NCI-H82 treated with DMSO at 0.1 percent for 48 hours (cell line): ENCODE measurements at regions not wholly inside any gene's neighbourhood (a gene's known extent, or its start where the extent isn't known, plus 50 kb on each side); places are given as distances from the start of the nearest gene placed in this dataset.

Experiments used
- DNase-seq: peaks from one replicate; lab custom pipeline; 2025; ENCODE audit not compliant: unreplicated experiment; lab: John Stamatoyannopoulos, UW

DNA sequence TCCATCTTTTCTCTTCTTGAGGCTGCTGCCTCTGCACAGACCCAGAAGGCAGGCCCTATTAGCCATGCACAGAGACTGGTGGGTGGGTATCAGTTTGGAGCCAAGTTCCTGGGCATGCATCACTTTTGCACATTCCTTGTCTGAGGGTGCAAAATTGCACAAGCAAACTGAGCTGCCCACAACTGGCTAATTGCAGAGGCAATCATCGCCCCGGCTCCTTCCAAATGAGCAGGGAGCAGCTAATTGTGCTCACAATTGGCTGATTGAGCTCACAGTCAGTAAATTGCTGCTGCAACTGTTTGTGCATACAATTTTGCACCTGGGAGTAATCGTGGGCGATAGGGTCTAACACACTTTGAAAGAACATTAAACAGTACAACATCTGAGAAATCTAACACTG, 511.4 kb downstream of the DHX35 start:
- no peak for DNase-seq

DNA sequence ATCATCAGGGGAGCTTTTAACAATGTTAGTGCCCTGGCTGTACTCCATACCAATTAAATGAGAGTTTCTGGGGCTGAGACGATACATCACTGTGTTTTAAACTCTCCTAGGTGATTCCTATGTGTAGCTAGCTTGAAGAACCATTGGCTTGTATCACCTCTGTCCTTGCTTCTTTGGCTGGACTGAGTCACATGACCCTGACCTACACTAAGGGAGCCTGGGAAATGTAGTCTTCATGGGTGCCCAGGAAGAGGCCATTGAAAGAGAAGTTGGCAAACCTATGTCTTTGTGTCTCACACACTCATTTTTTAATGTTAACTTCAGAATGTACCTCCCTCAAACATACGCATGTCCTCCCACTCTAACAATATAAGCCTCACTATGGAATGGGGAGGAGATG, 506.6 kb downstream of the DHX35 start:
- no peak for DNase-seq

DNA sequence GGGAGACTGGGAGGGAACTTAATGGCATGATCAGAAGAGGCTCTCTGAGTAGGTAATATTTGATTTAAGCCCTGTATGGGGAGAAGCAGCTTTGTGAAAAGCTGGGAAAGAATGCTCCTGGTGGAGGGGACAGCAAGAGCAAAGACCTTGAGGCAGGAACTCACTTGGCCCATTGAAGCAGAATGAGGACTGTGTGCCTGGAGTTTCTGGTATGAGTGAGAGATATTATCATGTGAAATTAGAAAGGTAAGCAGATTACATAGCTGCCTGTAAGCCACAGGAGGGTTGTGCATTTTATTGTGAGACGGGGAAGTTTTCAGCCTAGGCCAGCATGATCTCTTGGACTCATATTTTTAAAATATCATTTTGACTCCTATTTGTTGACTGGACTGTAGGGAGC, 502.1 kb downstream of the DHX35 start:
- no peak for DNase-seq

DNA sequence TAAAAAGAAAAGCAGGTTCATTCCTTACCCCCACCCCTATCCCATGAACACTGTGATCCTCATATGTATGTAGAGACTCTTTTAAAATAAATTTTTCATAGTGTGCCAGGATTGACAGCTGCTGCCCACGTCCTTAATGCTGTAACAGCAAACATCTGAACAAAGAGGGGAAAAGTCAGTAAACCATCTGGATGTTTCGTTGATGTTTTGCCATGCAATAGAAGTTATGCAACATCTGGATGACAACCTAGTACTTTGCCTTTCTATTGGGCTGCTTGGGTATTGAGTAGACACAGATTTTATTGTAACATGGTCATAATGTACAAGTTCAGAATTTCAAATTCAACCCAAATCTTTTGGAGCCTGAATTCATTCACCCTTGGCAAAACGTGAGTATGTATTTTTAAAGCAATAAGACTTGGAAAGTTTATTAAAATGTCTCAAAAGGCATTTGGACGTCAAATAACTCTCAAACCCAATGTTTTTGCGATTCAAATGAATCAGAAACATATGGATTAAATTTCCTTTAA, 500.3 kb downstream of the DHX35 start:
- no peak for DNase-seq

DNA sequence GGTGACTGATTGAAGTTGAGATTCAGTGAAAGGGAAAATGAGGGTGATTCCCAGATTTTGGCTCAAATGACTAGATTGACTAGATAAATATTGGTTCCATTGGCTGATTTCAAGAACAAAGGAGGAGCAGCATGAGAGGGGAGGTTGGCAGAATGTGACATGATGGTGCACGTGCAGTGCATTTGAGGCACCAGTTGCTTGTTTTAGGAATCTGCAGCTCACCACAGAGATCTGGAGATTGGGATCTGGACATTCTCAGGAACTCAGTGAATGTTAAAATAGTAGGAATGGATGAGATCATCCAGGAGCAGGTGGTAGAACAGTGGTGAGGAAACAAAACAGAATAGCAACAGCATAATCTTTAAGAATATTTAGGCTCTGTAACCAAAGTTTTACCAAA, 496.3 kb downstream of the DHX35 start:
- no peak for DNase-seq

DNA sequence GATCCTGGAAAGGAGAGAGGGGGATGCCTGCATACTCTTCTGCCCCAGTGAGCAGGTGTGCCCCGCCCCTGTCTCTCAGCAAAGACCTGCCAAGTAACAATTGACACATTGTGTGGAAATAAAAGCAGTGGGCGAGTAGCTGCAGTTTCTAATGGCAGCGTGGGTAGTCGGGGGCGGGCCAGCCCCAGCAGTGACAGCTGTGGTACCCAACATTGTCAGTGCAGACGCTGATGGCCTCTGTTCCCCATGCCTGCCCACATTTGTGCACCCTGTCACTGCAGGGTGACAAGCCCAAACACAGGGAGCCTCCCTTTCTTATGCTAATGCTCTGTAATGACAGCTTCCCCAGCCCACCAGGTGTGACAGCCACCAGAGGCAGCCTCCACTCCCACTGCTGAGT, 491.7 kb downstream of the DHX35 start:
- no peak for DNase-seq

DNA sequence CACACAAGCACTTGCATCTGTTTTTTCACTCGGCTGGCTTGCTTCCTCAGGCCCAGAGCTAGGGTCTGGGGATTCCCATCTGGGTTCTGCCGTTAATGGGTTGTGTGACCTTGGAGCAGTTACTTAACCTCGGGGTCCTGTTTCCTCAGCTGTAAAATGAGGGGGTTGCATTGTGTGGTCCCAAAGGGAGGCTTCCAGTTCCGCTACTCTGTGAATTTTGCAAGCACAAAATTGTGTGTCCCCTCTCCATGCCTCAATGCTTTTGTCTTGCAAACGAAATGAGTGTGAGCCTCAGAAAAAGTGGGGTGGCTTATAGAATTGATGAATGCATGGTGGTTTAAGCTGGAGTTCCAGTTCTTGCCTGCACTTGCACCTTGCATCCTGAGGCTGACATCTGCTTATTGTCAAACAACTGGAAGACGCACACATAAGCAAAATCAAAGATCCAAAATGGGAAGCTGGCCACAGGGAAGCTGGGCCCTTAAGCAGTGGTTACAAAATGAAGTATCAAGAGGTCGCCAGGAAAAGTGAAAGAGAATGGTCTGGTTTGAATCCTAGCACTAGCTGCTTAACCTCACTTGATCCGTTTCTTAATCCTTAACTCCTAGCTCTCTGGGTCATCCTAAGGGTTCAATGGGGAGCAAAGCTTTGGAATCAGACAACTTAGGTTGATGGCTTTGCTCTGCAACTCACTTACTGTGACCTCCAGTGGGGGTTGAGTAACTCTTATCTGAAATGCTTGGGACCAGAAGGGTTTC, 490.6 kb downstream of the DHX35 start:
- DNase-seq = no peak

DNA sequence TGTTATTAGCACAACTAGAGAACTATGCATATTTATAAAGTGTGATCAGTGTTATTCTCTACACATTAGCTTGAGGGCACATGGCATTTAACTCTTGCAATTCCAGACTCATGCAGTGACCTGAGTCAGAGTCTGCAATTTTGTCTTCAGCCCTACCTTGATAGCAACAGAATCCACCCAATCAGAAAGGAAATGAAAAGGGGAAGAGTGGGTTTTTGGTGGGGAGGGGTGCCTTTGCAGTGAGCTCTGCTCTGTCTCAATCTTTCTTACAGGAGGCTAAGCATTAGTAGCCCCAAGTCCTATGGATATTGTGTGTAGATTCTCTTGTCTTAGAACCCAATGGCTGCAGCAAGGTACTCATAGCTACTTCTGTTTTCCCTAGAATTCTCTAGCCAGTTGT, 489.2 kb downstream of the DHX35 start:
- DNase-seq = no peak

DNA sequence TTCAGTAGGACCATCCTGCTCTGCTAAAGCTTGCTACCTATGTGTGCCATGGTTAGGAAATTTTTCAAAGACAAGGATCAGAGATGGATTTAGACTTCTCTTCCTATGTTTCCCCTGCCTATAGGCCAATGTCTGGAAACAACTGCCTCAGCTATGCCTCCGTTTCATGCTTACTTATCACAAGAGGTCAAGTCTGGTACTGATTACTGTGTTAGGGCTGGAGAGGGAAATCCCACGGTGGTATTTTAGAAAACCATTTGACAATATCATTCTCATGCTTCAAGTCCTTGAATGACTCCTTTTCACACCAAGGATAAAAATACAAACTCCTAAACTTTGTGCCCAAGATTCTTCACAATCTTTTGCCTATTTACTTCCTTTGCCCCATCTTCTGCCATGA, 484.3 kb downstream of the DHX35 start:
- DNase-seq = no peak

DNA sequence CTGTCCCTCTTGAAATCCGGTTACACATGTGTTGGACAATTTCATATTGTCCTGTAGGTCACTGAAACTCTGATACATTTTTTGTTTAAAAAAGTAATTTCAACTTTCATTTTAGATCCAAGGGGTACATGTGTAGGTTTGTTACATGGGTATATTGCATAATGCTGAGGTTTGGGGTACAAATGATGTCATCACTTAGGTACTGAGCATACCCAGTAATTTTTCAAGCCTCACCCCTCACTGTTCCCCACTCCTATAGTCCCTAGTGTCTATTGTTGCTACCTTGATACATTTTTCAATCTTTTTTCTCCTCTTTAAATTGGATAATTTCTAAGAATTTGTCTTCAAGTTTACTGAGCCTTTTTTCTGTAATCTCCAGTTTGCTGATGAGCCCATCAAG, 483.0 kb downstream of the DHX35 start:
- no peak for DNase-seq

DNA sequence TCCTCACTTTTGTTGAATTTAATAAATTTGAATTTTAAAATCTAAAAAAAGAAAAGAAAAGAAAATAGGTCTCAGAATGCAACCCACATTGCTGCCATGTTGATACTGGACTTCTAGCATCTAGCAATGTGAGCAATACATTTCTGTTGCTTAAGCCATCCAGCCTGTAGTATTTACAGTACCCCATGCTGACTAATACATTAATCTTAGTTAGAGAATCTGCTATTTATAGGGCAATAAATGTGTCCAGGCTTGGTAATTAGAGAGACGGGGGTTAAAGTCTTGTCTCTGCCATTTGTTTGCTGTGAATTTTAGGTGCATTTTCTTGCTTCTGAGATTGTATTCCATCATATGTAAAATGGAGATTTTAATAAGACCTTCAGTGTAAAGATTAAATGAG, 471.3 kb downstream of the DHX35 start:
- DNase-seq = no peak

DNA sequence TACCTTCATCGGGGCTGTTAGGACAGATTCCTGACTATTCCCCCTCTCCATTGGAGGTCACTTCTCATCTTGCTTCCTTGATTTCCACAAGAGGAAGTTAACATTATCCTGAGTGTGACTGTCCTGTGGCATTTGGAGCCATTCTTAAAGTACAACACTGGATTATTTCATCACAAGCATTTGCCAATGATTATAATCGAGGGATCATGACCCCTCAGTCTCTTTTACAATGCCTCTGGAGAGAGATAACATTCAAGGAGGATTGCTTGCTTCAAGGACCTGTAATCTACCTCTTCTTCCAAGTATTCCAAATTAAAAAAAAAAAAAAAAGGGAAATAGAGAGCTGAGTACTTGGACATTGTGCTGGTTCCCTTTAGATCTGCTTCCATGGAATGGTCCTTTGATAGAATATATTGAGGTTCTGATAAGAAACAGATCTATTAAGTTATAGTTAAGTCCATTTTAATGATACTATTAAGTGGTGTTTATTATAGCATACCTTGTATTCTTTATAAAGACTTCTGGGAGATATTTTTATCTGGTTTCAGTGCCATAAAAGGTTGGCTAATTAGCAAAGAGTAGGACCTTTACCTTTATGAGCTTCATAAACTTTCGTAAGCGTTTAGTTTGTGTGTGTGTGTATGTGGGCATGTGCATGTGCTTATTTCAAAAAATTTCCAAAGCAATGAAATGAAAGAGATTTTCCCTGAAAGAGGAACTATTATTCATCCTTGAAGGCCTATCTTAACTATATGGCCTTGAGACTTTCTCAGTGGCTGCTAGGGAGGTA, 469.1 kb downstream of the DHX35 start:
- no peak for DNase-seq

DNA sequence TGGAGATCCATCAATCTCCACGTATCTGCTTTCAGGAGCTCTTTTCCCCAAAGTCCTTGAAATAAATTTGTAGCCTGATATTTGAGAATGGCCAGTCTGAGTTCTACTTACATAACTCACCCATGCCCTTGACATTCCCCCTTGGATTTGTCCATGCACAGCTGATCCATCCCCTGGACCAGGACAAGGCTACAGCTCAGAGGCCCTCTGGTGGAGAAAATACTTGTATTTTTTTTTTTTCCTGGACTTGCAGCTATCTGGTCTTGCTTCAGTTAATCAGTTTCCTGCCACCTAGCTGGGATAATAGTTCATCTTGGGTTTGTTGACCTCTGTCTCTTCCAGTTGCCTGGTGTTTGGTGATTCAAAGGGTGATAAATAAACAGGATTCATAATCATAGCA, 467.6 kb downstream of the DHX35 start:
- DNase-seq = no peak

DNA sequence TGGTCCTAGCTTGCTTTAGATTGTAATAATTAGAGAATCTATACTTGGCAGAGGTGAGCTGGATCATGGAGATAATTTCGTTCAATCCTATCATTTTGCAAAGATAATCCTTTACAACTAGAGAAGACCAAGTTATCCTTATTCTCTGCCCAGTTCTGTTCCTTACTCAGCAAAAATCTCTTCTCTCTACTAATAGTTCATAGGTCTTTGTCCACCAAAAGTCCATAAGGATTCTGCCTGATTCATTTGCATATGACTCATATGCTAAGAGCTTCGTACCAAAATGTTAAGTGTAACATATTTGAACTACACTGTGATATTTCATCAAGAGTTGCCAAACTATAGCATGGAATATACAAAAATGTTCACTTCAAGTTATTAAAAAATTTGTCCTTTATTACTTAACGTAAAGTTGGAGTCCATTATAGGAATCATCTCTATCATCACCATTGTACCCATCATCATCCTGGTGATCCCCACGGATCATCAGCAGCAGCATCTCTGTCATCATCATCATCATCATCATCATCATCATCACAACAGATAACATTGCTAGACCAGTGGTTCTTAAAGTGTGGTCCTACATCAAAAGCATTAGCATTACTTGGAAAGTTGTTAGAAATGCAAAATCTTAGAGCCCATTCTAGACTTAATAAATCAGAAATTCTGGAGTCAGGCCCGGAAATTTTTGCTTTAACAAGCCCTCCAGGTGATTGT, 463.0 kb downstream of the DHX35 start:
- DNase-seq = no peak

DNA sequence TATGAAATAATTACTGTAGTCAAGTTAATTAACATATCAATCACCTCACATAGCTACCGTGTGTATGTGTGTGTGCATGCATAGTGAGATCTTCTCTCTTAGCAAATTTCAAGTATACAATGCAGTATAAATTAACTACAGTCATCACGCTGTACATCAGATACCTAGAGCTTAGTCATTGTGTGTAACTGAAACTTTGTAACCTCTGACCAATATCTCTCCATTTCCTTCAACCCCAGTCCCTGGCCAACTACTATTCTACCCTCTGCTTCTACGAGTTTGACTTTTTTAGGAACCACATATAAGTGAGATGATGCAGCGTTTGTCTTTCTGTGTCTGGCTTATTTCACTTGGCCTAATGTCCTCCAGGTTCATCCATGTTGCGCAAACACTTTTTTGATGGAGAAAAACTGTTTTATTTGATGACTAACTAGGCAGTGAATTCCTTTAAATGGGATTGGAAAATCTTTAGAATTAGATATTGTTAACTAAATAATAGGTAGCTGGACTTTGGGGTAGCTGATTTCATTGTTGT, 459.5 kb downstream of the DHX35 start:
- DNase-seq = no peak

DNA sequence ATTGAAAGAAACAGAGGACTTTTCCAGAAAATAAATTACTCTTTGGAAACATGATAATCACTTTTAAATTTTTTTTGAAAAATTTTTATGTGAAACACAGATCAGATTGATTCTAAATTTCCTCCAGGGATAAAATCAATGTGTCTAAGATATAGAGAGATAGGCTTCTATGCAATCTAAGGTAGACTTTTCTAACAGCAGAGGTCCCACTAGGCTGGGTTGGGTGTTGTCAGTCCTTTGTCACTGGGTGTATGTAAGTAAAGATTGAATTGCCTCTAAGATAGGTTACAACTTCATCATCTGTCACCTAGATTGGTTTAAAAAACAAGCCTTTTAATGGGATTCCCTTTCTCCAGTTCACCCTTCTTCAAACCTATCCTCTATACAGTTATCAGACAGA, 449.9 kb downstream of the DHX35 start:
- DNase-seq = no peak

DNA sequence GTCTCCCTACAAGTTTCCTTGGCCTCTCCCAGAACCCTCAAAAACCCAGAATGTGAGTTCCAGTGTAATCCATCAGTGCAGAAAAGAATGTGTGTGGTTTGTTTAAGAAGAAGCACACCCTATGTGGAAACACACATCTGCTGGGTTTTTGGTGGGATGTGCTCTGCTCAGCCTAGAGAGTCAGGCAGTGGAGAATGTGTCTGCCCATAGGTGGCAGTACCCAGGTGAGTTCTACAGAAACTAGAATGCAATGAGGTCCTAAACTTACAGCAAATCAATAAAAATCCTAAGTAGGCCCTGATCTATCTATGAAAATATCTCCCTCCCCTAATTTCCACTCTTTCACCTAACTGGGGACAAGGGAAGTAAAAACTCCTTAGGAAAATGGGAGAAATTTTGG, 437.3 kb downstream of the DHX35 start:
- DNase-seq = no peak

DNA sequence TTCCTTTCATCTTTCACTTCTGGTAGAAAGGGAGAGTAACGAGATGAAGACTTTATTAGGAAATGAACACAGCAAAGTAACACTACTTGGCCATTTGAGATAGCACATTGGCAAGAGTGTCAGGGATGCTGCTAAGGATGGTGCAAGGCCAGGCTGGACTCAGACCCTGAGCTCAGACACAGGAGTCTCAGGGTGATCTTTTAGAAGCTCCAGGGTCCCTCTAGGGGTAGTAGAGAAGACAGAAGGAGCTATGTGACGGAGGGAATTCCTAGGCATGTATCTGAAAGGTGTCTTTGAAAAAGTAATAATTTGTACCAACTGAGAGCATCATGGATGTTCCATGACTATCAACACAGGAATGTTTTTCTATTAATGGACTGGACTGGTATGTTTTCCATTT, 436.5 kb downstream of the DHX35 start:
- DNase-seq = no peak

DNA sequence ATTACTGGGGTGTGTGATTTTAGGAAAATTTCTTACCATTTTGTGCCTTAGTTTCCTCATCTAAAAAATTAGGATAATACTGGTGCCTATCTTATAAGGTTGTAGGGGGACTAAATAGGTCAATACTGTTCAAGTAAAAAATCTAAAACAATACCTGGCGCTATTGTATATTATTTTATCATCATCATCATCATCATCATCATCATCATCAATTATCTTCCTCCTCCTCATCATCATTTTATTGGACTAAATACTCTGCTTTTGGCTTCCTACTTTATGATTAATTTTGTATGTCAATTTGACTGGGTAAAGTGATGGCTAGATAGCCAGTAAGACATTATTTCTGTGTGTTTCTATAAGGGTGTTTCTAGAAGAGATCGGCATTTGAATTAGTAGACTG, 435.5 kb downstream of the DHX35 start:
- no peak for DNase-seq

DNA sequence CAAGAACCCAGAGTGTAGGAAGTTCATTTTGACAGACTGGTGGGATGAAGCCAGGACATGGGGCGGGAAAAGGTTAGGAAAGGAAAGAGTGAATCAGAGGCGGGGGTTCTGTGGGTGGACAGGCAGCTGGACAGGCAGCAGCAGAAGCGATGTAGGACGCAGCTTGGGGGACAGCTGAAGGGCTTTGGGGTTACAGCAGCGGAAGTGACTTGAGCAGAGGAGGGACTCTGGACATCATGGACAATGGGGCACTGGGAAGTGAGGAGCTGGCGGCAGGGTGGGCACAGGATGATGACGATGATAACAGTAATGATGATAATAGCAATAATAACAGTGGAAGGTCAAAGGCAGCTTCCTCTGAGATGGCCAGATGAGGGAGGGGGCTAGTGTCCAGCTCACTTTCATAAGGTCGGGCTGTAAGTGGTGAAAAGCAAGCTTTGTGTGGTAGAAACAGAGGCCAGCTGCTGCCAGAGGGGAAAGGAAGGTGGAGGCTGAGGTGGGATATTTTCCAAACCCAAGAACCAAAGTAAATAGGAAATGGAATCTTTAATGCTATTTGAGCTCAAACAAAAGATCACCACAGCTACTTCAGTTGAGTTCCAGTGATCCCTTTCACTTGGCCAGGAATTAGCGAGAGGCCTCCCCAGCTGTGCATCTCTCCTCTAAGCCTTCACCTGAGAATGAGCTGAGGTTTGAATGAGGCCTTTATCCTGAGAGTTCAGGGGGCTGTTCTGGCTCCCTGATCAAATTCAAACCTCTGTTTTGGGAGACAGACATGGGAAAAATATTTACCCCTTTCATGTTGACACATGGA, 433.5 kb downstream of the DHX35 start:
- no peak for DNase-seq

DNA sequence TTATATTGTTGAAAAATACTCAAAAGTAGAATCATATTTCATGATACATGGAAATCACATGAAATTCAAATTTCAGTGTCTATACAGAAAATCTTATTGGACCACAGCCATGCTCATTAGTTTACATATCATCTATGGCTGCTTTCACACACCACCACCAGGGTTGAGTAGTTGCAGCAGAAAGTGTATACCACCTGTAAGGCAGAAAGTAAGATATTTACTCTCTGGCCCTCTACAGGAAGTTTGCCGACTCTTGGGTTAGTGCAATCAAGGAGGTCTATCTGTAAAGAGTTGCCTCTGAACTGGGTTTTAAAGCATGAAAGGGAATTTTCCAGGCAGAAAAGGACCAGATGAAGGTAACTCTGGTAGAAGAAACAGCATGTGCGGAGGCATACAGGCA, 432.3 kb downstream of the DHX35 start:
- DNase-seq = no peak
